HCT116 (cell line): ENCODE measurements at regions not wholly inside any gene's neighbourhood (a gene's known extent, or its start where the extent isn't known, plus 50 kb on each side); places are given as distances from the start of the nearest gene placed in this dataset.

ENCODE experiments used
- ATAC-seq: fragments of 200-7000 bp; cut with Tn5 transposase; 2 replicates; pipeline ENCODE4 v1.9.1; 2020; ENCODE audit warnings: mild to moderate bottlenecking, moderate library complexity
- BruUV-seq: library from RNA; stranded (reverse); fragments of 400-500 nt; replicated peaks from 2 replicates; lab custom pipeline; 2021; lab: Mats Ljungman, UMichigan
- CTCF ChIA-PET: fragments of 300-600 bp; sonication (Branson Sonifier 250); formaldehyde crosslinking; loops from one replicate; lab custom pipeline; 2021; ENCODE audit warnings: antibody characterized with exemption; lab: Charles Lee
- POLR2A ChIA-PET: fragments of 300-600, 350-600 bp; sonication (Branson Sonifier 250); formaldehyde crosslinking; loops from one replicate; lab custom pipeline; 2021; ENCODE audit warnings: antibody characterized with exemption; lab: Charles Lee
- RAD21 ChIA-PET, 2 experiments: fragments of 300-600 bp; sonication (Branson Sonifier 250); formaldehyde crosslinking; loops; one replicate each; lab custom pipeline; 2023; ENCODE audit warnings: low total read pairs in 2 of 2; ENCODE audit not compliant: uncharacterized antibody in 2 of 2, unreplicated experiment in 2 of 2, low non-redundant PET in 1 of 2; lab: Charles Lee
- DNase-seq: peaks from one replicate; pipeline ENCODE4 v3.0.0-alpha.2; 2010; ENCODE audit warnings: low read depth, low spot score
- H2AFZ ChIP-seq: fragments of 200-600 bp; shearing (Covaris generic), sonication (generic); 2 replicates; pipeline ENCODE4 v1.6.1; 2017; ENCODE audit warnings: low read depth, mixed run types, mixed read lengths, antibody characterized with exemption, low read length; ENCODE audit not compliant: poor library complexity, severe bottlenecking
- H3K27ac ChIP-seq: 2 replicates; pipeline ENCODE4 v1.5.1; 2012; ENCODE audit warnings: low read depth, low read length
- H3K27me3 ChIP-seq: fragments of 200-600 bp; sonication (generic); 2 replicates; pipeline ENCODE4 v1.6.1; 2016; ENCODE audit warnings: mixed run types, low read length, mixed read lengths; ENCODE audit not compliant: insufficient read depth
- H3K36me3 ChIP-seq, 2 experiments: fragments of 200-500 bp in 1 of 2; fragments of 200-600 bp in 1 of 2; sonication (Bioruptor generic) in 1 of 2; sonication (generic) in 1 of 2; 2 replicates each; pipeline versions ENCODE4 v1.5.1 to v1.6.1; 2014 to 2016; ENCODE audit warnings: low read length in 2 of 2, inconsistent platforms in 1 of 2, mixed read lengths in 1 of 2, mixed run types in 1 of 2; ENCODE audit not compliant: insufficient read depth in 2 of 2, control insufficient read depth in 1 of 2
- H3K4me1 ChIP-seq, 2 experiments: fragments of 200-600 bp in 1 of 2; sonication (generic) in 1 of 2; 2 replicates each; pipeline versions ENCODE4 v1.5.1 to v1.6.1; 2012 to 2017; ENCODE audit warnings: low read length in 2 of 2, inconsistent platforms in 1 of 2, mild to moderate bottlenecking in 1 of 2, mixed read lengths in 1 of 2, mixed run types in 1 of 2, moderate library complexity in 1 of 2; ENCODE audit not compliant: insufficient read depth in 2 of 2, control insufficient read depth in 1 of 2
- H3K4me2 ChIP-seq: fragments of 200-600 bp; sonication (generic); 2 replicates; pipeline ENCODE4 v1.6.1; 2017; ENCODE audit warnings: mixed run types, low read length, mixed read lengths
- H3K4me3 ChIP-seq, 2 experiments: fragments of 200-600 bp in 1 of 2; sonication (generic) in 1 of 2; replicated peaks in 1 of 2; 2 replicates each; pipeline ENCODE4 v1.5.1; 2011 to 2016; ENCODE audit warnings: low read length in 2 of 2, control low read depth in 1 of 2, low read depth in 1 of 2, mild to moderate bottlenecking in 1 of 2, mixed read lengths in 1 of 2, mixed run types in 1 of 2
- H3K79me2 ChIP-seq: fragments of 200-600 bp; sonication (generic); 2 replicates; pipeline ENCODE4 v1.6.1; 2017; ENCODE audit warnings: mild to moderate bottlenecking, mixed run types, low read length, moderate library complexity, mixed read lengths; ENCODE audit not compliant: insufficient read depth
- H3K9ac ChIP-seq: fragments of 200-600 bp; sonication (generic); 2 replicates; pipeline ENCODE4 v1.6.1; 2016; ENCODE audit warnings: low read length, mixed read lengths
- H3K9me2 ChIP-seq: fragments of 200-600 bp; sonication (generic), shearing (Covaris generic); 2 replicates; pipeline ENCODE4 v1.6.1; 2017; ENCODE audit warnings: mixed run types, mild to moderate bottlenecking, moderate library complexity; ENCODE audit not compliant: insufficient read depth
- H3K9me3 ChIP-seq, 2 experiments: fragments of 200-500 bp in 1 of 2; fragments of 200-600 bp in 1 of 2; sonication (Bioruptor generic) in 1 of 2; sonication (generic) in 1 of 2; 2 replicates each; pipeline ENCODE4 v1.6.1; 2014 to 2017; ENCODE audit warnings: low read length in 2 of 2, mixed read lengths in 2 of 2, inconsistent platforms in 1 of 2, low read depth in 1 of 2, mild to moderate bottlenecking in 1 of 2, mixed run types in 1 of 2, moderate library complexity in 1 of 2; ENCODE audit not compliant: control insufficient read depth in 1 of 2, insufficient read depth in 1 of 2
- H4K20me1 ChIP-seq: fragments of 200-600 bp; sonication (generic), shearing (Covaris generic); 2 replicates; pipeline ENCODE4 v1.6.1; 2017; ENCODE audit warnings: mixed run types, mild to moderate bottlenecking, moderate library complexity; ENCODE audit not compliant: insufficient read depth
- CBX3 ChIP-seq: IDR thresholded peaks from 2 replicates; pipeline ENCODE4 v1.6.1; 2012; ENCODE audit warnings: low read depth
- CEBPB ChIP-seq: IDR thresholded peaks from 2 replicates; pipeline ENCODE4 v1.6.1; 2012; ENCODE audit warnings: low read depth
- EGR1 ChIP-seq: IDR thresholded peaks from 2 replicates; pipeline ENCODE4 v1.6.1; 2012; ENCODE audit warnings: low read depth
- ELF1 ChIP-seq: IDR thresholded peaks from 2 replicates; pipeline ENCODE4 v1.6.1; 2012; ENCODE audit warnings: low read depth, borderline replicate concordance
- EZH2phosphoT487 ChIP-seq: fragments of 200-600 bp; IDR thresholded peaks from 2 replicates; pipeline ENCODE4 v1.6.1; 2018; ENCODE audit warnings: antibody characterized with exemption, borderline replicate concordance
- FOSL1 ChIP-seq: IDR thresholded peaks from 2 replicates; pipeline ENCODE4 v1.6.1; 2012; ENCODE audit warnings: low read depth
- JUND ChIP-seq: IDR thresholded peaks from 2 replicates; pipeline ENCODE4 v1.6.1; 2012
- POLR2A ChIP-seq: IDR thresholded peaks from 2 replicates; pipeline ENCODE4 v1.7.0; 2011; ENCODE audit warnings: borderline replicate concordance; ENCODE audit not compliant: insufficient read depth, insufficient read length; ENCODE audit errors: extremely low read depth
- POLR2AphosphoS5 ChIP-seq: IDR thresholded peaks from 2 replicates; pipeline ENCODE4 v1.6.1; 2011; ENCODE audit warnings: mild to moderate bottlenecking, low read depth, low read length, moderate library complexity
- RAD21 ChIP-seq: IDR thresholded peaks from 2 replicates; pipeline ENCODE4 v1.6.1; 2012; ENCODE audit warnings: low read depth, mild to moderate bottlenecking
- REST ChIP-seq: IDR thresholded peaks from 2 replicates; pipeline ENCODE4 v1.6.1; 2012; ENCODE audit warnings: low read depth
- intact Hi-C: fragments of 100-400 bp; cut with micrococcal nuclease; formaldehyde crosslinking; loops from 2 replicates; pipeline ENCODE4 v1.10.0; 2022
- TF ChIP-seq, protein P1 (sequence below), 3 experiments: fragments of 200-600 bp in 1 of 3; sonication (generic) in 1 of 3; IDR thresholded peaks in 2 of 3; conservative IDR thresholded peaks in 1 of 3; 2 replicates each; pipeline ENCODE4 v1.5.1; 2012 to 2017; ENCODE audit warnings: low read depth in 2 of 3, low read length in 2 of 3, antibody characterized with exemption in 1 of 3, borderline replicate concordance in 1 of 3, control low read depth in 1 of 3, mild to moderate bottlenecking in 1 of 3, mixed read lengths in 1 of 3, mixed run types in 1 of 3, moderate library complexity in 1 of 3; ENCODE audit not compliant: insufficient read depth in 1 of 3
- TF ChIP-seq, protein P2 (sequence below): IDR thresholded peaks from 2 replicates; pipeline ENCODE4 v1.6.1; 2012

GRCh38 chr14:94925416-94926173 lies 155.7 kb upstream of the GSC start (continued):
- TF ChIP-seq, protein P1, sequence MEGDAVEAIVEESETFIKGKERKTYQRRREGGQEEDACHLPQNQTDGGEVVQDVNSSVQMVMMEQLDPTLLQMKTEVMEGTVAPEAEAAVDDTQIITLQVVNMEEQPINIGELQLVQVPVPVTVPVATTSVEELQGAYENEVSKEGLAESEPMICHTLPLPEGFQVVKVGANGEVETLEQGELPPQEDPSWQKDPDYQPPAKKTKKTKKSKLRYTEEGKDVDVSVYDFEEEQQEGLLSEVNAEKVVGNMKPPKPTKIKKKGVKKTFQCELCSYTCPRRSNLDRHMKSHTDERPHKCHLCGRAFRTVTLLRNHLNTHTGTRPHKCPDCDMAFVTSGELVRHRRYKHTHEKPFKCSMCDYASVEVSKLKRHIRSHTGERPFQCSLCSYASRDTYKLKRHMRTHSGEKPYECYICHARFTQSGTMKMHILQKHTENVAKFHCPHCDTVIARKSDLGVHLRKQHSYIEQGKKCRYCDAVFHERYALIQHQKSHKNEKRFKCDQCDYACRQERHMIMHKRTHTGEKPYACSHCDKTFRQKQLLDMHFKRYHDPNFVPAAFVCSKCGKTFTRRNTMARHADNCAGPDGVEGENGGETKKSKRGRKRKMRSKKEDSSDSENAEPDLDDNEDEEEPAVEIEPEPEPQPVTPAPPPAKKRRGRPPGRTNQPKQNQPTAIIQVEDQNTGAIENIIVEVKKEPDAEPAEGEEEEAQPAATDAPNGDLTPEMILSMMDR (IDR thresholded peaks at IDR 0.05 in 2 of 3, conservative IDR thresholded peaks at IDR 0.05 in 1 of 3; ENCODE audit: borderline replicate concordance in 1 of 3, insufficient read depth in 1 of 3, low read depth in 2 of 3, low read length in 2 of 3) = no peak
- no peak for TF ChIP-seq EZH2phosphoT487

- TF ChIP-seq, protein P1 (IDR thresholded peaks at IDR 0.05 in 2 of 3, conservative IDR thresholded peaks at IDR 0.05 in 1 of 3; ENCODE audit: borderline replicate concordance in 1 of 3, insufficient read depth in 1 of 3, low read depth in 2 of 3, low read length in 2 of 3) = no peak
- TF ChIP-seq POLR2A (no peak), JUND (no peak), RAD21 (no peak), ELF1 (no peak), POLR2AphosphoS5 (no peak), CEBPB (no peak), REST (no peak), CBX3 (no peak), FOSL1 (no peak), EGR1 (no peak)
- TF ChIP-seq, protein P2, sequence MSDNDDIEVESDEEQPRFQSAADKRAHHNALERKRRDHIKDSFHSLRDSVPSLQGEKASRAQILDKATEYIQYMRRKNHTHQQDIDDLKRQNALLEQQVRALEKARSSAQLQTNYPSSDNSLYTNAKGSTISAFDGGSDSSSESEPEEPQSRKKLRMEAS = no peak
- BruUV-seq = no TSS peak
- Histone ChIP-seq H3K4me2 (no peak overlapping the region), H3K9me3 (no peaks in the 10 kb centered on the region), H3K9me2 (no peaks in the 10 kb centered on the region), H3K9ac (no peak overlapping the region), H3K4me3 (no peak overlapping the region), H4K20me1 (no peaks in the 10 kb centered on the region), H3K4me1 (peaks cover 0 to 1% of the 10 kb centered on the region in 2 experiments; a peak in 2 of 4 replicates), H3K27me3 (no peaks in the 10 kb centered on the region), H3K79me2 (no peaks in the 10 kb centered on the region), H3K36me3 (no peaks in the 10 kb centered on the region), H2AFZ (no peak overlapping the region), H3K27ac (no peak overlapping the region)
- ChIA-PET RAD21 (no interaction called here), CTCF (no interaction called here), POLR2A (no interaction called here)
- intact Hi-C loops = no loop called here
- DNase-seq (no peak), ATAC-seq (no peak)
These were observed 154.3 kb upstream of the GSC start for GRCh38 chr14:94924189-94924588.
